NCI-H1417 treated with DMSO at 0.1 percent for 48 hours (cell line): ENCODE measurements at regions not wholly inside any gene's neighbourhood (a gene's known extent, or its start where the extent isn't known, plus 50 kb on each side); places are given as distances from the start of the nearest gene placed in this dataset.

Experiments used
- DNase-seq: peaks from one replicate; lab custom pipeline; 2025; lab: John Stamatoyannopoulos, UW

GRCh38 chr6:71527886-71528285 is 239.3 kb downstream of the OGFRL1 start:
- DNase-seq = no peak

GRCh38 chr6:71529026-71529425 is 240.4 kb downstream of the OGFRL1 start:
- DNase-seq = no peak

DNA sequence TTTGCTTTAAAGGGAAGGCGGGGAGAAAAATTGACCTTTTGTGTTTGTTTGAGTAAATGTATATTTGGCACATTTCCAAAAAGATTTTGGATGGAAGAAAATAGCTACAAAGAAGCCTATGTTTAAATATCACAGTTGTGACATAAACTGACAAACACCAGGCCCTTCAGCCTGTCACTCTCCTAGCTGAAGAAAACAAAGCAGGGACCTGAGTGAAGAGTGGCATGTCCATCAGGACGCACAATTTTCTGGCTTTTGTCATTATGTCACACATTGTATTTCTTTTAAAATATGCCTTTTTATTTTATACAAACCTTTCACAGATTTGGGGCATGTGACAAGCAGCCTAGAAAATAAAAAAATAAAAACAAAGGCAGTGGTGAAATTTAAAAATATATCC is 241.2 kb downstream of the OGFRL1 start:
- DNase-seq = no peak

DNA sequence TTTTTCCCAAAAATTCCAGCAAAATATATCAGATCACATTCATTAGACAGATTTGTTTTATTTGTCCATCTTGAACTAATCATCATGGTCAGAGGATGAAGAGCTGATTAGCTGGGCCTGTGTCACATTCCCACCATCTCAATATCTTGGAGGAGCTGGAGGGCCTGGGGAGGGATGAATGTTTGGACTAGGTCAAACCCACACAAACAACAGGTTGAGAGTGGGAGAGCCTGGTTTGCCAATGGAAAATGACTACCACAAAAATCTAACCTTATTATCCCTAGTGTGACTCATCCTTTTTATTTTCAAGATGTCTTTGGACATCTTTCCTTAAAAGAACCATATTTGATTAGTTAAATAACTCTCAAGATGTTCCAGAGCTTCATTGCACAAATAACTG is 242.4 kb downstream of the OGFRL1 start:
- DNase-seq = no peak

- DNase-seq = no peak
These were observed 243.2 kb downstream of the OGFRL1 start for GRCh38 chr6:71531841-71532240.

DNA sequence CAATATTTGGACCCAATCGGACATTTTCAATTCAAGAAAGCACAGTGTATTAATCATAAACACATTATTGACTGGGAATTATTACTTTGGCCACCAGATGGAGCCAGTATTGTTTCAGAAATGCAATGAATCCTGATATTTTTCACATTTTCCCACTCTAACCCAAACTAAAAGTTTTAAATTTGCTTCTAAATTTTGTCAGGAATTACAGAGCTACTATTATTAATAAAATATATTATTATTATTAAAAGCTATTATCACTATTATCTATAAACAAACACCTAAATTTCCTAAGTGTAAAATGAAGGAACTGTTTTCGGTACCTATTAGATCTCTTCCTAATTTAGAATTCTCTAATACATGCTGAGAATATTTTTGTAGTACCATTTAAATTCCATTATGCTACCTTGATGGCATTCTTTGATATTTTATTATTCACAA is 245.3 kb downstream of the OGFRL1 start:
- DNase-seq = no peak

- no peak for DNase-seq
These were observed 246.3 kb downstream of the OGFRL1 start for GRCh38 chr6:71534921-71535320.

- no peak for DNase-seq
These were observed 249.1 kb downstream of the OGFRL1 start for GRCh38 chr6:71537717-71538116.

DNA sequence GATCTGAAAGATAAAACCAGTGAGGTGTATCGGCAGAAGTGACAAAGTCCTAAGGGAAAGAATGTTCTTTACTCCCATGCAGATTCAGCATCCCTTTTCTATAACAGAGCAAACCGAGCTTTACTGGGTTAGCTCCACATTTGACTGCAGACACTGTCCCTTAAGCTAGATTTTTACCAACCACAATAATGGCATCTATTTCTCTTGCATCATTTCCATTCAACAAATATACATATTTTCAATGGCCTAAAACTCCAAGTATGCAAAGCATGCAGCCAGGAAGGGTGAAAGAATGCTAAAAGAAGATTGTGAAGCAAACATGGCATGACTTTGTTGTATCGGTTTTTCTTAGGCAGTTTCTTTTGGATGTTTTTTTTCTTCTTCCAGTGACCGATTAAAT is 255.4 kb downstream of the OGFRL1 start:
- no peak for DNase-seq

DNA sequence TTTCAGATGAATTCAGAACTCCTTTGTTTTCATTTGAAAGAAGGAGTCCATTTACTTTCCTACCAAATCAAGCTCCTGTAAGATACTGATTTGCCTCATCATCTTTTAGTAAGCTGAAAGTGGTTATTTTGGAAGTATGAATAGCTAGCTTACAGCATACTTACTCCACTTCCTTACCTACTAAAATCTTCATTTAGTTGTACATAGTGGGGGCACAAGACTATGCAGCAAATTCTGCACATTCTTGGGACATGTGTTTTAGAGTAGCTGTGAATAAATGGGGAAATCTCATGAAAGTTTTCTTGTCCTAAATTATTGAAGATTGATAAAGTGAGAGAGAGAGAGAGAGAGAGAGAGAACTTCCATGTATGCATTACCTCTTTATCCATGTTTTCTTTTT is 256.3 kb downstream of the OGFRL1 start:
- no peak for DNase-seq

DNA sequence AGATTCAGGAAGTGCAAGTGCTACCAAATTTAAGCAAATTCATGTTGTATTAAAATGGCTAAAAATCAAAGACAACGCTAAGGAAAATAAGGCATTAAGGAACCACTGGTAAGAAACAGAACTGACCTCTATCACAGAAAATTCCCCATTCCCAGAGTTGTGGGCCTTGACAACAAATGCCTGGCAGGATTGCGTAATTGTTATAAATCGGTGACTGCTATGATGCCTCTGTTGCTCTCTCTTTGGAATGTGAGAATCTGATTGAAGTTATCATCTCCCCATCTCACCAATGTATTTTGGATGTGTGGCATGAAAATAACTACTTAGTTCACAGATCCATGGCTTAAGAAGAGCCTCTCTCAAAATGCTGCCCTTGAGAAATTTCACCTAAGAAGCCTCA is 257.3 kb downstream of the OGFRL1 start:
- no peak for DNase-seq

DNA sequence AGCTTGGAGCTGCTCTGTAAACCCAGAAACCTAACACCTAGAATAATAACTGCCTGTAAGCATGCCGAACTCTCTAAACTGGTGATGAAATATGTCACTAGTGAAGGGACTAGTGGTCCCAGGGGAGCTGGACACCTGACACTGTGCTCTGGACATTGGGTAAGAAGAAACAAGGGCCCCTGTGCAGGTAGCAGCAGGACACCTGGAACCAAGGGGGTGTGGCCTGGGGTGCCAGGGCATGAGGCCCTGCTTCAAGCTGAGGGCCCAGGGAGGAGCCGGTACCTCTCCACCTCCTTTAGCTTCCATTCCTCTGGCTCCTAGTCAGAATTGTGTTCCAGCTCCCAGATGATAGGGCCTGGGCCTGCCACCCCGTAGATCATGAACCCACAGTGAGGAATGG is 263.2 kb downstream of the OGFRL1 start:
- DNase-seq = no peak

GRCh38 chr6:71556141-71556540 is 267.5 kb downstream of the OGFRL1 start:
- DNase-seq = no peak

GRCh38 chr6:71558974-71559373 is 270.4 kb downstream of the OGFRL1 start:
- no peak for DNase-seq

DNA sequence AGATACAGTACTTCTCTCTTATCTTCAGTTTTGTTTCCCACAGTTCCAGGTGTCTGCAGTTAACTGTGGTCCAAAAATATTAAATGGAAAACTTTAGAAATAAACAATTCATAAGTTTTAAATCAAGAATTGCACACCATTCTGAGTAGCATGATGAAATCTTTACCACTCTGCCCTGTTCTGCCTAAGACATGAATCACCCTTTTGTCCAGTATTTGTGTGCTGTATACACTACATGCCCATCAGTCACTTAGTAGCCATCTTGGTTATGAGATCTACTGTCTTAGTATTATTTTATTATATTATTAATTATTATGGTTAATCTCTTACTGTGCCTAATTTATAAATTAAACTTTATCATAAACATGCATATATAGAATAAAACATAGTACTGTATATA is 279.0 kb downstream of the OGFRL1 start:
- no peak for DNase-seq

DNA sequence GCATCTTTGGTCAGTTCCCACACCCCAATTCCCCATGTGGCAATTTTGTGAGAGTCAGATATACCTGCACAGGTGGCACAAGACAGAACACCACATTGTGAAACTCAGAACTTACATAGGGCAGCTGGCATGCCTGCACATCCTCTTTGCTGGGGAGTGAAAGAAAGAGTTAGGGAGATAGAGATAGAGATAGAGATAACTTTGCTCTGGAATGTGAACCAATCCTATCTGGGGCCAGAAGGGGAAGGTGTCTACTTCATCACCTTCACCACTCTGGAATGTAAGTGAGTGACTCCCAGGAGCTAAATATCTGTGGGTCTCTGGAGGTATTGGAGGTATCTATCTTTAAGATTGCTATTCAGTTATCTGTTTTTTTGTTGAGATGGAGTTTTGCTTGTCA is 289.2 kb downstream of the OGFRL1 start:
- DNase-seq = no peak

- no peak for DNase-seq
These were observed 291.3 kb downstream of the OGFRL1 start for GRCh38 chr6:71579902-71580301.

DNA sequence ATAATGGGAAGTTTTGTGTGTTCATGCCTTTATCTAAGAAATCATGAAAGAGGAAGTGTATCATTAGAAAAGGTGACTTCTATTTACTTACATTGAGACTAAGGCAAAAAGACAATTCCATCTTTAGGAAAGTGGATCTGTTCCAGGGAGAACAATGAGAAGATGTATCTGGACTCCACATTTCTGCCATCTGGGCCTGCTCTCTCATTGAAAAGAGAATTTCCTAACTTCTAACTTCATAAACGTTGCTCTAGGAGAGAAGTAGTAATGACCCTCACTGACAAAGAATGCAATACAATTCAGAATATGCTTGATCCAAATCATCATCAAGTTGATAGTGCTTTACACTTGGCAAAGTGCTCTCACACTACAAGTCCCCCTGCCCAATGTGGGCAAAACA is 294.2 kb downstream of the OGFRL1 start:
- no peak for DNase-seq

DNA sequence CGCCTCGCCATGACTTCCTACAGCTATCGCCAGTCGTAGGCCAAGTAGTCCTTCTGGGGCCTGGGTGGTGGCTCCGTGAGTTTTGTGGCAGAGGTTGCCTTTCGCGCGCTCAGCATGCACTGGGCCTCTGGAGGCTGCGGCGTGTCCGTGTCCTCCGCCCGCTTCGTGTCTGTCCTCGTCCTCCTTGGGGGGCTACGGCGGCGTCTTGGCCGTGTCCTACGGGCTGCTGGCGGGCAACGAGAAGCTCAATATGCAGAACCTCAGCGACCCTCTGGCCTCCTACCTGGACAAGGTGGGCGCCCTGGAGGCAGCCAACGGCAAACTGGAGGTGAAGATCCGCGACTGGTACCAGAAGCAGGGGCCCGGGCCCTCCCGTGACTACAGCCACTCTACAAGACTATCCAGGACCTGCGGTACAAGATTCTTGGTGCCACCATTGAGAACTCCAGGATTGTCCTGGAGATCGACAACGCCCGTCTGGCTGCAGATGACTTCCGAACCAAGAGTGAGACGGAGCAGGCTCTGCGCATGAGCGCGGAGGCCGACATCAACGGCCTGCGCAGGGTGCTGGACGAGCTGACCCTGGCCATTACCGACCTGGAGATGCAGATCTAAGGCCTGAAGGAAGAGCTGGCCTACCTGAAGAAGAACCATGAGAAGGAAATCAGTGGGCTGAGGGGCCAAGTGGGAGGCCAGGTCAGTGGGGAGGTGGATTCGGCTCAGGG is 296.3 kb downstream of the OGFRL1 start:
- no peak for DNase-seq

- no peak for DNase-seq
These were observed 296.9 kb downstream of the OGFRL1 start for GRCh38 chr6:71585472-71585871.

- DNase-seq = no peak
These were observed 297.9 kb upstream of the RIMS1 start for GRCh38 chr6:71588490-71588889.

- DNase-seq = no peak
These were observed 297.1 kb upstream of the RIMS1 start for GRCh38 chr6:71589254-71589653.

DNA sequence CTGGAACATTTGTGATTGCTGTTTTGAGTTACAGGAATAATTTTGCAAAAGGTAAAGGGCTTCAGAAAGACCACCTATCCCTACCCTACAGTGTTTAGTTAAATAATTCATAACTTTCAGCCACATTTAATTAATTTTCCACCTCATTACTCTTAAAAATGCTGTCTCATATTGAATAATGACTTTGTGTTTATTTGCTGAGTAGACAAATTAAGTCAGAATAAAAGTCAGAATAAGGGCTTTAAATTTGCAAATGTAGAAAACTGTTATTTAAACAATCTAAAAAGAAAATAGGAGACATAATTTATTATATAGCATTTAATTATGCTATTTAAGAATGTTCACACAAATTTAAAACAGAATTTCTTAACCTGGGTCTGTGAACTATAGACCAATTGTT is 293.7 kb upstream of the RIMS1 start:
- DNase-seq = no peak

DNA sequence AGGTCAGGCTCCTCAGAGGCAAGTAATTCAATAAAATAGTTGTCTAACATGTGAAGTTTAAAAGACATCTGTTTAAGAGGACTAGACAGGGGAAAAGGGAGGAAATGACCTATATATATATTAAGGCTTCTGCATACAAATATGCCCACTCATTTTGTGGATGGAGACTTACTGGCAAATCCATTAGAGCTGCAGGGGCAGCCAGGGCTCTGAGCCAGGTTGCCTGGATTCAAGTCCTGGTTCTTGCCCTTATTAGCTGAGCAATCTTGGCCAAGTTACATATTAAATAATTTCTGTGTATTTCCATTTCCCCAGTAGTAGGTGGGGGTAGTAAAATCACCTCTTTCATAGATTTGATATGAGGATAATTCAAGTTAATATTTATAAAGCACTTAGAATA is 287.0 kb upstream of the RIMS1 start:
- DNase-seq = no peak
